K562 (cell line): ENCODE measurements at regions not wholly inside any gene's neighbourhood (a gene's known extent, or its start where the extent isn't known, plus 50 kb on each side); places are given as distances from the start of the nearest gene placed in this dataset.

Experiments used
- ATAC-seq: fragments of 200-7000 bp; cut with Tn5 transposase; 3 replicates; pipeline ENCODE4 v1.9.1; 2020; ENCODE audit warnings: moderate library complexity
- BruUV-seq: library from RNA; stranded (reverse); fragments of 400-500 nt; replicated peaks from 2 replicates; lab custom pipeline; 2021; lab: Mats Ljungman, UMichigan
- CTCF ChIA-PET: fragments of 300-600 bp; formaldehyde crosslinking; extraction: SDS; loops from one replicate; lab custom pipeline; 2021; ENCODE audit warnings: low intra/inter-chr PET ratio; lab: Yijun Ruan, JAX
- POLR2A ChIA-PET: fragments of 300-600, 350-650 bp; sonication (Branson Sonifier 250); formaldehyde crosslinking; extraction: SDS; loops from one replicate; lab custom pipeline; 2021; ENCODE audit warnings: antibody characterized with exemption, inconsistent platforms; lab: Yijun Ruan, JAX
- DNase-seq, 4 experiments: peaks; one replicate each; pipeline versions ENCODE4 v3.0.0 to v3.0.0-alpha.2; 2011 to 2018; ENCODE audit warnings: low spot score in 3 of 4, mixed read lengths in 3 of 4; ENCODE audit errors: extremely low read depth in 1 of 4
- FAIRE-seq: peaks from 2 replicates; lab custom pipeline; 2011; peaks lifted over from hg19 to GRCh38; lab: Jason Lieb, UNC
- H2AFZ ChIP-seq: 2 replicates; pipeline ENCODE4 v1.6.0; 2011; ENCODE audit warnings: low read depth, low read length, control low read depth, inconsistent platforms
- H3K27ac ChIP-seq: fragments of 200-600 bp; 3 replicates; pipeline ENCODE4 v1.8.0; 2011; ENCODE audit warnings: low read depth, mild to moderate bottlenecking, control low read depth, inconsistent platforms, low read length, moderate library complexity, mixed read lengths; ENCODE audit errors: extremely low read depth
- H3K27me3 ChIP-seq, 2 experiments: fragments of 300-600 bp in 1 of 2; 2 replicates in 1 of 2; 3 replicates in 1 of 2; pipeline versions ENCODE4 v1.6.0 to v1.8.0; 2011; ENCODE audit warnings: inconsistent platforms in 2 of 2, low read length in 2 of 2, mild to moderate bottlenecking in 1 of 2, mixed read lengths in 1 of 2, moderate library complexity in 1 of 2; ENCODE audit not compliant: control insufficient read depth in 2 of 2, insufficient read depth in 2 of 2
- H3K36me3 ChIP-seq: fragments of 300-600 bp; 3 replicates; pipeline ENCODE4 v1.8.0; 2011; ENCODE audit warnings: mild to moderate bottlenecking, low read length, inconsistent platforms; ENCODE audit not compliant: control insufficient read depth, insufficient read depth
- H3K4me1 ChIP-seq, 2 experiments: fragments of 200-600 bp in 1 of 2; replicated peaks in 1 of 2; 2 replicates in 1 of 2; 3 replicates in 1 of 2; pipeline versions ENCODE4 v1.5.1 to v1.8.0; 2011; ENCODE audit warnings: inconsistent platforms in 2 of 2, low read length in 2 of 2, mild to moderate bottlenecking in 1 of 2, mixed read lengths in 1 of 2, moderate library complexity in 1 of 2; ENCODE audit not compliant: control insufficient read depth in 2 of 2, insufficient read depth in 2 of 2
- H3K4me2 ChIP-seq: 2 replicates; pipeline ENCODE4 v1.6.1; 2011; ENCODE audit warnings: low read length, control low read depth, inconsistent platforms, mixed read lengths; ENCODE audit not compliant: insufficient read depth
- H3K4me3 ChIP-seq: fragments of 200-600 bp; sonication (generic), shearing (Covaris generic); 2 replicates; pipeline ENCODE4 v1.5.1; 2016; ENCODE audit warnings: control low read depth, inconsistent platforms
- H3K79me2 ChIP-seq: fragments of 200-600 bp; 3 replicates; pipeline ENCODE4 v1.8.0; 2011; ENCODE audit warnings: low read length, inconsistent platforms; ENCODE audit not compliant: control insufficient read depth, insufficient read depth
- H3K9ac ChIP-seq, 2 experiments: 2 replicates each; pipeline versions ENCODE4 v1.6.0 to v1.6.1; 2011; ENCODE audit warnings: low read depth in 2 of 2, low read length in 2 of 2, control low read depth in 1 of 2, inconsistent platforms in 1 of 2, mild to moderate bottlenecking in 1 of 2, mixed read lengths in 1 of 2; ENCODE audit not compliant: insufficient read depth in 1 of 2
- H3K9me1 ChIP-seq: one replicate; pipeline ENCODE4 v1.6.0; 2011; ENCODE audit warnings: inconsistent platforms, mild to moderate bottlenecking, low read length, moderate library complexity; ENCODE audit not compliant: control insufficient read depth, insufficient read depth
- H3K9me3 ChIP-seq: replicated peaks from 2 replicates; pipeline ENCODE4 v1.5.1; 2011; ENCODE audit warnings: low read depth, low read length, inconsistent platforms; ENCODE audit not compliant: control insufficient read depth, insufficient read depth
- H4K20me1 ChIP-seq: replicated peaks from 2 replicates; pipeline ENCODE4 v1.6.1; 2011; ENCODE audit warnings: low read length, inconsistent platforms, mixed read lengths; ENCODE audit not compliant: control insufficient read depth, insufficient read depth
- AFF1 ChIP-seq, 2 experiments: fragments of 450-650 bp; IDR thresholded peaks; 2 replicates each; pipeline ENCODE4 v1.6.1; 2018; ENCODE audit warnings: mild to moderate bottlenecking in 2 of 2, low read depth in 1 of 2; ENCODE audit not compliant: partially characterized antibody in 2 of 2
- CEBPB ChIP-seq: fragments of 450-650 bp; IDR thresholded peaks from 2 replicates; pipeline ENCODE4 v1.6.1; 2016; ENCODE audit warnings: missing genetic modification characterization, missing compliant biosample characterization
- DNMT1 ChIP-seq: fragments of 450-650 bp; IDR thresholded peaks from 2 replicates; pipeline ENCODE4 v1.6.1; 2016; ENCODE audit warnings: antibody characterized with exemption, mild to moderate bottlenecking
- E2F4 ChIP-seq: sonication (generic); formaldehyde crosslinking; IDR thresholded peaks from 2 replicates; pipeline ENCODE4 v1.8.0; 2022; ENCODE audit warnings: mild to moderate bottlenecking, low read depth, missing genetic modification reagents
- ELF1 ChIP-seq: fragments of 200-800 bp; sonication (Bioruptor generic); IDR thresholded peaks from 2 replicates; pipeline ENCODE4 v1.6.1; 2016; ENCODE audit warnings: missing genetic modification characterization, missing compliant biosample characterization
- HDAC3 ChIP-seq: fragments of 450-650 bp; IDR thresholded peaks from 2 replicates; pipeline ENCODE4 v1.6.1; 2018; ENCODE audit warnings: borderline replicate concordance, mild to moderate bottlenecking, moderate library complexity; ENCODE audit not compliant: partially characterized antibody
- HIVEP1 ChIP-seq: fragments of 250-450 bp; sonication (Bioruptor Pico); IDR thresholded peaks from 2 replicates; pipeline ENCODE4 v1.4.0; 2020; ENCODE audit warnings: mild to moderate bottlenecking
- MBD1 ChIP-seq: fragments of 250-450 bp; sonication (Bioruptor Pico); IDR thresholded peaks from 2 replicates; pipeline ENCODE4 v1.8.0; 2022; ENCODE audit warnings: inconsistent platforms
- NR3C1 ChIP-seq: sonication (generic); formaldehyde crosslinking; IDR thresholded peaks from 2 replicates; pipeline ENCODE4 v1.8.1; 2022; ENCODE audit warnings: missing genetic modification reagents
- PPARD ChIP-seq: fragments of 250-450 bp; sonication (Bioruptor Pico); IDR thresholded peaks from 2 replicates; pipeline ENCODE4 v1.8.0; 2022; ENCODE audit warnings: inconsistent platforms, mild to moderate bottlenecking, moderate library complexity
- SMAD1 ChIP-seq: fragments of 150-350 bp; IDR thresholded peaks from 2 replicates; pipeline ENCODE4 v1.6.1; 2014; ENCODE audit warnings: low read length, low read depth; ENCODE audit not compliant: partially characterized antibody
- SRSF3 ChIP-seq: fragments of 200-400 bp; formaldehyde crosslinking; IDR thresholded peaks from 2 replicates; pipeline ENCODE4 v1.6.1; 2016; ENCODE audit warnings: mild to moderate bottlenecking, low read length, moderate library complexity; ENCODE audit not compliant: insufficient read depth
- SRSF7 ChIP-seq: fragments of 200-400 bp; formaldehyde crosslinking; optimal IDR thresholded peaks from 2 replicates; pipeline ENCODE3; 2017; ENCODE audit warnings: mild to moderate bottlenecking, low read depth, low read length
- TAF9B ChIP-seq: fragments of 450-650 bp; IDR thresholded peaks from 2 replicates; pipeline ENCODE4 v1.6.1; 2018; ENCODE audit warnings: mild to moderate bottlenecking; ENCODE audit not compliant: partially characterized antibody
- TCF7L2 ChIP-seq: fragments of 150-350 bp; IDR thresholded peaks from 2 replicates; pipeline ENCODE4 v1.6.1; 2016; ENCODE audit warnings: low read depth, mild to moderate bottlenecking, low read length, moderate library complexity
- ZBTB8A ChIP-seq: fragments of 450-650 bp; IDR thresholded peaks from 2 replicates; pipeline ENCODE4 v1.6.1; 2018; ENCODE audit warnings: mild to moderate bottlenecking, moderate library complexity; ENCODE audit not compliant: partially characterized antibody
- ZNF311 ChIP-seq: fragments of 250-450 bp; sonication (Bioruptor Pico); IDR thresholded peaks from 2 replicates; pipeline ENCODE4 v1.4.0; 2020; ENCODE audit warnings: mild to moderate bottlenecking, moderate library complexity
- WGBS: fragments of 100-300 bp; shearing (Covaris generic); methylation state at CpG from one replicate; pipeline ENCODE4 v1.1.6; 2016; ENCODE audit warnings: low coverage, mixed read lengths; ENCODE audit not compliant: insufficient coverage; ENCODE audit errors: missing lambda C conversion rate; 5-methylcytosine and 5-hydroxymethylcytosine counted together
- in situ Hi-C: fragments of 300-500 bp; cut with MboI; formaldehyde crosslinking; loops from 4 replicates; pipeline ENCODE4 v1.15.0; 2018; ENCODE audit warnings: inconsistent platforms, mixed read lengths
- intact Hi-C: fragments of 100-400 bp; cut with micrococcal nuclease; formaldehyde crosslinking; loops from 2 replicates; pipeline ENCODE4 v1.14.2; 2022

- CTCF ChIA-PET: no interaction called here
- no peak overlapping the region for H2AFZ ChIP-seq
- intact Hi-C loops (no loop called here), in situ Hi-C loops (no loop called here)
- no peaks in the 10 kb centered on the region for H3K9me1 ChIP-seq
- H3K4me2 ChIP-seq: no peak overlapping the region
- H3K9me3 ChIP-seq: no peaks in the 10 kb centered on the region
- no peak for TF ChIP-seq PPARD (CRISPR knock-in tag)
- TF ChIP-seq DNMT1: no peak
- no peak for TF ChIP-seq SMAD1
- TF ChIP-seq AFF1 (IDR thresholded peaks at IDR 0.05; ENCODE audit: low read depth in 1 of 2, partially characterized antibody in 2 of 2): no peak
- no peak for TF ChIP-seq TAF9B
- TF ChIP-seq TCF7L2: no peak
- no peak for TF ChIP-seq SRSF3
- no peak for TF ChIP-seq CEBPB (tag)
- no peak for TF ChIP-seq ZNF311 (CRISPR knock-in tag)
- TF ChIP-seq HDAC3: no peak
- TF ChIP-seq E2F4 (CRISPR knock-in tag): no peak
- TF ChIP-seq NR3C1 (CRISPR knock-in tag): no peak
- no peak for TF ChIP-seq SRSF7
- TF ChIP-seq HIVEP1 (CRISPR knock-in tag): no peak
- no peak for TF ChIP-seq MBD1
- no peak for TF ChIP-seq ELF1 (tag)
- TF ChIP-seq ZBTB8A: no peak
- DNase-seq (no peak), ATAC-seq (no peak), FAIRE-seq (no peak)
- POLR2A ChIA-PET: no interaction called here
- H3K79me2 ChIP-seq: no peaks in the 10 kb centered on the region
- H3K4me1 ChIP-seq: no peaks in the 10 kb centered on the region
- H4K20me1 ChIP-seq: no peaks in the 10 kb centered on the region
- no peak overlapping the region for H3K9ac ChIP-seq
- no peaks in the 10 kb centered on the region for H3K27me3 ChIP-seq
- no peak overlapping the region for H3K27ac ChIP-seq
- H3K4me3 ChIP-seq: no peak overlapping the region
- no peaks in the 10 kb centered on the region for H3K36me3 ChIP-seq
- 0% methylated on average over 1 of the region's 1 CpG for WGBS
- BruUV-seq: no TSS peak
Measured at GRCh38 chr4:57418133-57418532, 307.9 kb upstream of the IGFBP7 start.
